ENCODE measurements at regions not wholly inside any gene's neighbourhood (a gene's known extent, or its start where the extent isn't known, plus 50 kb on each side); places are given as distances from the start of the nearest gene placed in this dataset.

DNA sequence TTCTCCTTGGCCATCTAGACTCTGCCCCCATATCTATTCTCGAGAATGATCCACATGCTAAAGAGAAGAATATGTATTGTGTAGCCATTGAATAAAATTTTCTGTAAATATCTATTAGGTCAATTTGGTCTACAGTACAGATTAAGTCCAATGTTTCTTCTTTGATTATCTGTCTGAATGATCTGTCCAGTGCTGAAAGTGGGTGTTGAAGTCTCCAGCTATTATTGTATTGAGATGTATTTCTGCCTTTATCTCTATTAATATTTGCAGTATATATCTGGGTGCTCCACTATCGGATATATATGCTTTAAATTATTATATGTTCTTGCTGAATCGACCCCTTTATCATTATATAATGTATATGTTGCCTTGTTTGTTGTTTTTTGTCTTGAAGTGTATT is 384.9 kb upstream of the ROBO1 start:
- H3K27ac ChIP-seq, result no peak overlapping the region
- no peak for DNase-seq (ENCODE audit: low spot score)
- no peaks in the 10 kb centered on the region for H3K36me3 ChIP-seq
- no peaks in the 10 kb centered on the region for H3K9me3 ChIP-seq
- H3K27me3 ChIP-seq (replicated peaks; ENCODE audit: insufficient read depth), result no peaks in the 10 kb centered on the region
- TF ChIP-seq, protein P1, sequence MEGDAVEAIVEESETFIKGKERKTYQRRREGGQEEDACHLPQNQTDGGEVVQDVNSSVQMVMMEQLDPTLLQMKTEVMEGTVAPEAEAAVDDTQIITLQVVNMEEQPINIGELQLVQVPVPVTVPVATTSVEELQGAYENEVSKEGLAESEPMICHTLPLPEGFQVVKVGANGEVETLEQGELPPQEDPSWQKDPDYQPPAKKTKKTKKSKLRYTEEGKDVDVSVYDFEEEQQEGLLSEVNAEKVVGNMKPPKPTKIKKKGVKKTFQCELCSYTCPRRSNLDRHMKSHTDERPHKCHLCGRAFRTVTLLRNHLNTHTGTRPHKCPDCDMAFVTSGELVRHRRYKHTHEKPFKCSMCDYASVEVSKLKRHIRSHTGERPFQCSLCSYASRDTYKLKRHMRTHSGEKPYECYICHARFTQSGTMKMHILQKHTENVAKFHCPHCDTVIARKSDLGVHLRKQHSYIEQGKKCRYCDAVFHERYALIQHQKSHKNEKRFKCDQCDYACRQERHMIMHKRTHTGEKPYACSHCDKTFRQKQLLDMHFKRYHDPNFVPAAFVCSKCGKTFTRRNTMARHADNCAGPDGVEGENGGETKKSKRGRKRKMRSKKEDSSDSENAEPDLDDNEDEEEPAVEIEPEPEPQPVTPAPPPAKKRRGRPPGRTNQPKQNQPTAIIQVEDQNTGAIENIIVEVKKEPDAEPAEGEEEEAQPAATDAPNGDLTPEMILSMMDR (IDR thresholded peaks at IDR 0.05), result no peak
- TF ChIP-seq POLR2AphosphoS5 (IDR thresholded peaks at IDR 0.05) (no peak), POLR2A (IDR thresholded peaks at IDR 0.05) (no peak)
- 85% methylated on average over 3 of the region's 3 CpGs for WGBS
- intact Hi-C loops (cut with DNase I), result no loop called here
- H3K4me3 ChIP-seq, result no peak overlapping the region
- H3K4me1 ChIP-seq (replicated peaks), result no peaks in the 10 kb centered on the region

- H3K36me3 ChIP-seq, result no peaks in the 10 kb centered on the region
- no peak overlapping the region for H3K27ac ChIP-seq
- DNase-seq (ENCODE audit: low spot score), result no peak
- TF ChIP-seq POLR2AphosphoS5 (IDR thresholded peaks at IDR 0.05), result no peak
- TF ChIP-seq POLR2A (IDR thresholded peaks at IDR 0.05), result no peak
- TF ChIP-seq, protein P1 (IDR thresholded peaks at IDR 0.05), result no peak
- 92% methylated on average over 4 of the region's 4 CpGs for WGBS
- no peaks in the 10 kb centered on the region for H3K27me3 ChIP-seq (replicated peaks; ENCODE audit: insufficient read depth)
- no peaks in the 10 kb centered on the region for H3K9me3 ChIP-seq
- intact Hi-C loops (cut with DNase I), result no loop called here
- H3K4me3 ChIP-seq, result no peak overlapping the region
- H3K4me1 ChIP-seq (replicated peaks), result no peaks in the 10 kb centered on the region
Observed at GRCh38 chr3:80142714-80143113, 374.9 kb upstream of the ROBO1 start.

GRCh38 chr3:80141557-80141956 is 373.8 kb upstream of the ROBO1 start:
- DNase-seq (ENCODE audit: low spot score), result no peak
- Histone ChIP-seq H3K27me3 (replicated peaks; ENCODE audit: insufficient read depth) (no peaks in the 10 kb centered on the region), H3K4me3 (no peak overlapping the region), H3K36me3 (no peaks in the 10 kb centered on the region), H3K4me1 (replicated peaks) (no peaks in the 10 kb centered on the region), H3K27ac (no peak overlapping the region), H3K9me3 (no peaks in the 10 kb centered on the region)
- 63% methylated on average over 2 of the region's 2 CpGs for WGBS
- intact Hi-C loops (cut with DNase I), result no loop called here
- TF ChIP-seq POLR2AphosphoS5 (IDR thresholded peaks at IDR 0.05) (no peak), POLR2A (IDR thresholded peaks at IDR 0.05) (no peak)
- TF ChIP-seq, protein P1 (IDR thresholded peaks at IDR 0.05), result no peak

DNA sequence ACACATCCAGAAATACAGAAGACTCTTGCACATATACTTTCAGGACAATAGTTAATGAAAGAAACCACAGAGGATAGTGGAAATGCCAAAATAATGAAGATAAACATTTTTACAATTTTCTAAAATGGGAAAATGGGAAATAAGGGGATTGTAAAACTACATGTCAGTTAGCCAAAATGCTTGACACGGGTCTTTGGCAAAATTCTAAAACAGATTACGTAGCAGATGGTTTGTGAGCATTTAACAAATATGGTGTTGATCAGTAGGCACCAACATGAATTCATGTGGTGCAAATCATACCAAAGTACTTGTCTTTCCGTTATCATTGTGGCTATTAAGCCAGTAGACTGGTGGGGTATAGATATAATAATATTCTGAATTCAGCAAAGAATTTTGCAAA is 348.5 kb upstream of the ROBO1 start:
- Histone ChIP-seq H3K27me3 (replicated peaks; ENCODE audit: insufficient read depth) (no peaks in the 10 kb centered on the region), H3K9me3 (no peaks in the 10 kb centered on the region), H3K36me3 (no peaks in the 10 kb centered on the region), H3K4me1 (replicated peaks) (no peaks in the 10 kb centered on the region), H3K4me3 (no peak overlapping the region), H3K27ac (no peak overlapping the region)
- TF ChIP-seq POLR2A (IDR thresholded peaks at IDR 0.05) (no peak), POLR2AphosphoS5 (IDR thresholded peaks at IDR 0.05) (no peak)
- TF ChIP-seq, protein P1 (IDR thresholded peaks at IDR 0.05), result no peak
- intact Hi-C loops (cut with DNase I), result no loop called here
- WGBS, result 79% methylated on average over 3 of the region's 3 CpGs
- no peak for DNase-seq (ENCODE audit: low spot score)

GRCh38 chr3:80114694-80115093 is 346.9 kb upstream of the ROBO1 start:
- 72% methylated on average over 1 of the region's 1 CpG for WGBS
- intact Hi-C loops (cut with DNase I), result no loop called here
- no peak for TF ChIP-seq POLR2AphosphoS5 (IDR thresholded peaks at IDR 0.05)

More at GRCh38 chr3:80114694-80115093, 346.9 kb upstream of the ROBO1 start:
- Histone ChIP-seq H3K4me3 (no peak overlapping the region), H3K4me1 (replicated peaks) (no peaks in the 10 kb centered on the region), H3K27ac (no peak overlapping the region), H3K36me3 (no peaks in the 10 kb centered on the region), H3K9me3 (no peaks in the 10 kb centered on the region), H3K27me3 (replicated peaks; ENCODE audit: insufficient read depth) (no peaks in the 10 kb centered on the region)
- no peak for DNase-seq (ENCODE audit: low spot score)

Measured in prostate gland (tissue), 2 donors.